HEK293 (cell line): ENCODE measurements at regions not wholly inside any gene's neighbourhood (a gene's known extent, or its start where the extent isn't known, plus 50 kb on each side); places are given as distances from the start of the nearest gene placed in this dataset.

Experiments used
- CTCF ChIP-seq: fragments of 450-650 bp; formaldehyde crosslinking; IDR thresholded peaks from 2 replicates; pipeline ENCODE4 v1.5.1; 2016; ENCODE audit warnings: missing biosample characterization, missing genetic modification characterization
- ZFP3 ChIP-seq: fragments of 450-650 bp; formaldehyde crosslinking; IDR thresholded peaks from 2 replicates; pipeline ENCODE4 v1.5.1; 2016; ENCODE audit warnings: low read depth, missing biosample characterization, missing genetic modification characterization

DNA sequence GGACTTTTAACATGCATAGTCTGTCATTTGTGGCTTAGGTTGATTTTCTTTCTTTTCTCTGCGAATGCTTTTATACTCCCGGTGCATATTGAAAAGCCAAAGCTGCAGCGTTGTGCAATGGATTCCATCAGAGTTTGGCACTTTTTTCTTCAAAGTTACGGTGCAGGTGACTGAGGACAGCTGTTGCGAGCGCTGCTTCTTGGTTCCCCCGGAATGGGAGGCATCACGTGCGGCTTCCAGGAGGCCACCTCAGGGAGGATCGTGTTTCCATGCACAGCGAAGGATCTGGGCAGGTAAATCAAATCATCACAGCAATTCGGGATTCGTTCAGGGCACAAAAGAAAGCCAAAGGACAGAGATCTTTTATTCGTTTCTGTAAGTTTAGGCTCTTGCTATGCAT lies 109.6 kb upstream of the ALKAL2 start:
- TF ChIP-seq ZFP3 (tag by site-specific recombination) (no peak), CTCF (no peak)
